H1 (cell line): ENCODE measurements at regions not wholly inside any gene's neighbourhood (a gene's known extent, or its start where the extent isn't known, plus 50 kb on each side); places are given as distances from the start of the nearest gene placed in this dataset.

Source experiments
- CTCF ChIA-PET: fragments of 300-600 bp; sonication (Branson Sonifier 250); formaldehyde crosslinking; loops from one replicate; lab custom pipeline; 2021; ENCODE audit not compliant: partially characterized antibody; lab: Charles Lee
- POLR2A ChIA-PET: fragments of 300-600 bp; sonication (Branson Sonifier 250); formaldehyde crosslinking; loops from one replicate; lab custom pipeline; 2021; ENCODE audit warnings: inconsistent platforms; ENCODE audit not compliant: partially characterized antibody; lab: Charles Lee
- DNase-seq, 2 experiments: peaks; one replicate each; pipeline versions ENCODE4 v3.0.0 to v3.0.0-alpha.2; 2010 to 2022; ENCODE audit warnings: low spot score in 2 of 2, low read depth in 1 of 2, mixed read lengths in 1 of 2
- FAIRE-seq: peaks from 2 replicates; lab custom pipeline; 2011; peaks lifted over from hg19 to GRCh38; lab: Jason Lieb, UNC
- H2AFZ ChIP-seq: 2 replicates; pipeline ENCODE4 v1.8.1; 2012; ENCODE audit warnings: low read length, inconsistent platforms
- H2AK5ac ChIP-seq: 2 replicates; pipeline ENCODE4 v1.6.1; 2013; ENCODE audit warnings: low read depth, low read length
- H2BK120ac ChIP-seq: replicated peaks from 2 replicates; pipeline ENCODE3; 2013; ENCODE audit warnings: low read depth, low read length, inconsistent platforms
- H2BK12ac ChIP-seq: 2 replicates; pipeline ENCODE4 v1.6.1; 2013; ENCODE audit warnings: low read depth, low read length
- H2BK15ac ChIP-seq: 2 replicates; pipeline ENCODE4 v1.6.1; 2013; ENCODE audit warnings: low read length
- H2BK20ac ChIP-seq: 2 replicates; pipeline ENCODE4 v1.6.1; 2013; ENCODE audit warnings: low read length
- H2BK5ac ChIP-seq: 2 replicates; pipeline ENCODE4 v1.6.1; 2013; ENCODE audit warnings: low read depth, low read length
- H3K14ac ChIP-seq: 2 replicates; pipeline ENCODE4 v1.6.1; 2013; ENCODE audit warnings: inconsistent platforms; ENCODE audit not compliant: insufficient read length
- H3K18ac ChIP-seq: 2 replicates; pipeline ENCODE4 v1.6.1; 2013; ENCODE audit warnings: low read length; ENCODE audit errors: extremely low read depth
- H3K23ac ChIP-seq: 2 replicates; pipeline ENCODE4 v1.6.1; 2013; ENCODE audit warnings: inconsistent platforms; ENCODE audit not compliant: insufficient read length
- H3K23me2 ChIP-seq: 2 replicates; pipeline ENCODE4 v1.6.1; 2013; ENCODE audit warnings: low read depth, low read length
- H3K27ac ChIP-seq: 2 replicates; pipeline ENCODE4 v1.6.1; 2011; ENCODE audit warnings: low read depth, low read length, inconsistent platforms
- H3K27me3 ChIP-seq, 4 experiments: replicated peaks in 1 of 4; 1 replicate in 1 of 4; 2 replicates in 3 of 4; pipeline versions ENCODE4 v1.6.1 to v1.8.1; 2011 to 2013; ENCODE audit warnings: low read length in 3 of 4, mild to moderate bottlenecking in 3 of 4, inconsistent platforms in 2 of 4, mixed read lengths in 2 of 4, moderate library complexity in 1 of 4; ENCODE audit not compliant: control insufficient read depth in 3 of 4, insufficient read depth in 3 of 4; ENCODE audit errors: extremely low read depth in 1 of 4
- H3K36me3 ChIP-seq, 4 experiments: 2 replicates each; pipeline versions ENCODE4 v1.6.1 to v1.8.1; 2011 to 2013; ENCODE audit warnings: mild to moderate bottlenecking in 4 of 4, low read length in 3 of 4, moderate library complexity in 2 of 4, control low read depth in 1 of 4, inconsistent platforms in 1 of 4; ENCODE audit not compliant: insufficient read depth in 4 of 4, control insufficient read depth in 2 of 4
- H3K4ac ChIP-seq: replicated peaks from 2 replicates; pipeline ENCODE3; 2013; ENCODE audit warnings: low read length, low read depth, mixed read lengths, inconsistent platforms; ENCODE audit not compliant: insufficient read length
- H3K4me1 ChIP-seq, 4 experiments: replicated peaks in 1 of 4; 1 replicate in 1 of 4; 2 replicates in 3 of 4; pipeline versions ENCODE4 v1.6.1 to v1.8.1; 2011 to 2013; ENCODE audit warnings: low read length in 3 of 4, inconsistent platforms in 2 of 4, mixed read lengths in 1 of 4; ENCODE audit not compliant: insufficient read depth in 4 of 4, control insufficient read depth in 3 of 4
- H3K4me2 ChIP-seq, 2 experiments: 2 replicates each; pipeline versions ENCODE4 v1.6.1 to v1.8.1; 2011 to 2013; ENCODE audit warnings: low read depth in 2 of 2, low read length in 2 of 2, control low read depth in 1 of 2, inconsistent platforms in 1 of 2, mild to moderate bottlenecking in 1 of 2; ENCODE audit not compliant: insufficient read depth in 1 of 2
- H3K4me3 ChIP-seq, 4 experiments: fragments of 200-600, 300-600 bp in 1 of 4; sonication (generic), shearing (Covaris generic), sonication (Bioruptor Twin) in 1 of 4; 2 replicates each; pipeline versions ENCODE4 v1.5.1 to v1.8.1; 2011 to 2016; ENCODE audit warnings: low read length in 4 of 4, low read depth in 3 of 4, control low read depth in 2 of 4, inconsistent platforms in 2 of 4, mild to moderate bottlenecking in 2 of 4, mixed read lengths in 1 of 4, moderate library complexity in 1 of 4; ENCODE audit not compliant: insufficient read depth in 2 of 4; ENCODE audit errors: extremely low read depth in 1 of 4
- H3K56ac ChIP-seq: replicated peaks from 2 replicates; pipeline ENCODE3; 2013; ENCODE audit warnings: low read depth, mild to moderate bottlenecking, mixed read lengths, low read length, inconsistent platforms; ENCODE audit not compliant: insufficient read length
- H3K79me1 ChIP-seq: 2 replicates; pipeline ENCODE4 v1.6.1; 2013; ENCODE audit warnings: low read depth, low read length, control low read depth
- H3K79me2 ChIP-seq, 2 experiments: 2 replicates each; pipeline versions ENCODE4 v1.6.1 to v1.8.1; 2012 to 2013; ENCODE audit warnings: low read length in 2 of 2, mild to moderate bottlenecking in 2 of 2, inconsistent platforms in 1 of 2; ENCODE audit not compliant: insufficient read depth in 2 of 2, control insufficient read depth in 1 of 2
- H3K9ac ChIP-seq, 4 experiments: replicated peaks in 1 of 4; 1 replicate in 1 of 4; 2 replicates in 3 of 4; pipeline versions ENCODE4 v1.6.1 to v1.8.1; 2011 to 2013; ENCODE audit warnings: low read depth in 3 of 4, low read length in 3 of 4, control low read depth in 2 of 4, mild to moderate bottlenecking in 2 of 4, moderate library complexity in 2 of 4, inconsistent platforms in 1 of 4; ENCODE audit errors: extremely low read depth in 1 of 4
- H3K9me3 ChIP-seq, 2 experiments: 2 replicates each; pipeline versions ENCODE4 v1.6.1 to v1.8.1; 2012 to 2013; ENCODE audit warnings: mild to moderate bottlenecking in 2 of 2, moderate library complexity in 2 of 2, control low read depth in 1 of 2, inconsistent platforms in 1 of 2, low read depth in 1 of 2, low read length in 1 of 2, mixed read lengths in 1 of 2; ENCODE audit not compliant: insufficient read depth in 2 of 2
- H4K20me1 ChIP-seq, 2 experiments: replicated peaks in 1 of 2; 2 replicates each; pipeline versions ENCODE3 to v1.8.1; 2011 to 2013; ENCODE audit warnings: inconsistent platforms in 2 of 2, low read length in 2 of 2, mild to moderate bottlenecking in 1 of 2; ENCODE audit not compliant: insufficient read depth in 2 of 2, control insufficient read depth in 1 of 2
- H4K5ac ChIP-seq: 2 replicates; pipeline ENCODE4 v1.6.1; 2013; ENCODE audit warnings: low read length, low read depth, mixed read lengths, inconsistent platforms; ENCODE audit not compliant: insufficient read length
- H4K8ac ChIP-seq: 2 replicates; pipeline ENCODE4 v1.8.0; 2013; ENCODE audit warnings: mild to moderate bottlenecking, moderate library complexity, low read length, inconsistent platforms; ENCODE audit not compliant: insufficient read depth; ENCODE audit errors: extremely low read depth
- H4K91ac ChIP-seq: replicated peaks from 2 replicates; pipeline ENCODE3; 2013; ENCODE audit warnings: low read length, mixed read lengths, inconsistent platforms; ENCODE audit not compliant: insufficient read length
- RAD21 ChIP-seq, 2 experiments: IDR thresholded peaks in 1 of 2; conservative IDR thresholded peaks in 1 of 2; 2 replicates each; pipeline ENCODE4 v1.6.1; 2011; ENCODE audit warnings: low read depth in 2 of 2, low read length in 2 of 2, improper control_type of control experiment in 1 of 2, inconsistent platforms in 1 of 2, mild to moderate bottlenecking in 1 of 2, moderate library complexity in 1 of 2
- TCF12 ChIP-seq: IDR thresholded peaks from 2 replicates; pipeline ENCODE4 v1.6.1; 2011; ENCODE audit warnings: low read depth, mild to moderate bottlenecking, low read length
- WGBS, 2 experiments: shearing (Covaris generic) in 1 of 2; methylation state at CpG; one replicate each; pipeline versions ENCODE4 v1.1.6 to v1.1.7; 2013 to 2015; ENCODE audit warnings: low lambda C conversion rate in 2 of 2, mixed read lengths in 2 of 2, inconsistent platforms in 1 of 2, low coverage in 1 of 2, missing lambda C conversion rate in 1 of 2; ENCODE audit not compliant: insufficient replicate concordance in 2 of 2, insufficient coverage in 1 of 2, insufficient read length in 1 of 2; ENCODE audit errors: extremely low coverage in 1 of 2, missing lambda C conversion rate in 1 of 2; 5-methylcytosine and 5-hydroxymethylcytosine counted together

DNA sequence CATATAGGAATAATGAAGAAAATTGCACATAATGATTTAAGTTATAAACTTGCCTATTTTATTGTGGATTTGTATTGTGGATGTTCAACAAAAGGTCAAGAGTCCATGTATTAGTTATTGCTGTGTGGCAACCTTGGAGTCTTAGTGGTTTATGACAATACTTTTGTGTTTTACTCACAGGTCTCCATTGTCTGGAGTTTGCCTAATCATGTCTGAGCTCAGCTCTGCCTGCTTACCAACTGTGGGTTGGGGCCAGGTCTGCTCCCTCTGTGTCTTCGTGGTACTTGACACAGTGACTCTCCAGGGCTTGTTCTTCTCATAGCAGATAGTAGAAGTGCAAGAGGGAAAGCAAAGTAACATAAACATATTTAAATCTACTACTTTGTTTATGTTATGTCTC is 382.5 kb downstream of the CBLN2 start:
- FAIRE-seq (no peak), DNase-seq (no peak)
- Histone ChIP-seq H2BK5ac (no peak overlapping the region), H3K79me2 (no peaks in the 10 kb centered on the region), H3K36me3 (no peaks in the 10 kb centered on the region), H3K14ac (no peak overlapping the region), H3K4me3 (no peak overlapping the region), H2BK20ac (no peak overlapping the region), H3K27ac (no peak overlapping the region), H3K27me3 (no peaks in the 10 kb centered on the region), H3K56ac (no peak overlapping the region), H2BK120ac (no peak overlapping the region), H3K23ac (no peak overlapping the region), H4K91ac (no peak overlapping the region), H2AK5ac (no peak overlapping the region), H4K20me1 (no peaks in the 10 kb centered on the region), H2AFZ (no peak overlapping the region), H3K9ac (no peak overlapping the region), H4K8ac (no peak overlapping the region), H3K4me1 (no peaks in the 10 kb centered on the region), H3K4me2 (no peak overlapping the region), H2BK12ac (no peak overlapping the region), H3K18ac (no peak overlapping the region), H2BK15ac (no peak overlapping the region), H3K79me1 (no peaks in the 10 kb centered on the region), H4K5ac (no peak overlapping the region), H3K23me2 (no peaks in the 10 kb centered on the region), H3K9me3 (peaks cover 35 to 50% of the 10 kb centered on the region in 2 experiments), H3K4ac (no peak overlapping the region)
- ChIA-PET POLR2A (no interaction called here), CTCF (no interaction called here)
- TF ChIP-seq TCF12 (no peak), RAD21 (IDR thresholded peaks at IDR 0.05 in 1 of 2, conservative IDR thresholded peaks at IDR 0.05 in 1 of 2; ENCODE audit: low read depth in 2 of 2, low read length in 2 of 2) (no peak)
- WGBS, 2 experiments = 60% methylated on average over 1 of the region's 1 CpG; no CpG with 5 or more reads in 1 of the 2 experiments
